Parathyroid adenoma (tissue), 2 donors: ENCODE measurements at regions not wholly inside any gene's neighbourhood (a gene's known extent, or its start where the extent isn't known, plus 50 kb on each side); places are given as distances from the start of the nearest gene placed in this dataset.

Experiments
- H2AFZ ChIP-seq: fragments of 300-600 bp; sonication (generic); one replicate; pipeline ENCODE4 v1.7.0; 2017; ENCODE audit warnings: antibody characterized with exemption, mild to moderate bottlenecking
- H3K27ac ChIP-seq: fragments of 300-600 bp; sonication (generic); one replicate; pipeline ENCODE4 v1.7.0; 2017
- H3K27me3 ChIP-seq: fragments of 300-600 bp; sonication (generic); one replicate; pipeline ENCODE4 v1.7.0; 2017; ENCODE audit warnings: low read length; ENCODE audit not compliant: control insufficient read depth, insufficient read depth
- H3K36me3 ChIP-seq: fragments of 300-600 bp; sonication (generic); one replicate; pipeline ENCODE4 v1.7.0; 2017; ENCODE audit warnings: low read length; ENCODE audit not compliant: control insufficient read depth, insufficient read depth
- H3K4me1 ChIP-seq: fragments of 300-600 bp; sonication (generic); one replicate; pipeline ENCODE4 v1.7.0; 2017; ENCODE audit warnings: control low read depth
- H3K4me2 ChIP-seq: fragments of 300-600 bp; sonication (generic); one replicate; pipeline ENCODE4 v1.7.0; 2017; ENCODE audit warnings: low read length
- H3K4me3 ChIP-seq: fragments of 300-600 bp; sonication (generic); one replicate; pipeline ENCODE4 v1.7.0; 2017; ENCODE audit warnings: low read depth, low read length
- H3K79me2 ChIP-seq: fragments of 300-600 bp; sonication (generic); one replicate; pipeline ENCODE4 v1.7.0; 2017; ENCODE audit warnings: control low read depth
- H3K9ac ChIP-seq: fragments of 300-600 bp; sonication (generic); one replicate; pipeline ENCODE4 v1.7.0; 2017; ENCODE audit warnings: mild to moderate bottlenecking
- H3K9me3 ChIP-seq: fragments of 300-600 bp; sonication (generic); one replicate; pipeline ENCODE4 v1.7.0; 2017; ENCODE audit warnings: low read length; ENCODE audit not compliant: control insufficient read depth
- CTCF ChIP-seq: fragments of 300-600 bp; sonication (generic); IDR thresholded peaks from one replicate; pipeline ENCODE4 v1.7.0; 2017; ENCODE audit warnings: antibody characterized with exemption, mild to moderate bottlenecking
- donor health status: primary hyperparathyroidism.

- Histone ChIP-seq H3K4me2 (no peak overlapping the region), H3K4me3 (no peak overlapping the region), H3K27me3 (no peaks in the 10 kb centered on the region)
Measured at GRCh38 chr17:77883213-77883650, 75.3 kb upstream of the TNRC6C start.

GRCh38 chr17:77884019-77884418 lies 74.5 kb upstream of the TNRC6C start:
- Histone ChIP-seq H3K27ac (no peak overlapping the region), H3K9ac (no peak overlapping the region), H3K79me2 (no peaks in the 10 kb centered on the region), H2AFZ (no peak overlapping the region), H3K4me2 (no peak overlapping the region), H3K27me3 (no peaks in the 10 kb centered on the region), H3K36me3 (no peaks in the 10 kb centered on the region), H3K4me1 (no peaks in the 10 kb centered on the region), H3K4me3 (no peak overlapping the region), H3K9me3 (no peaks in the 10 kb centered on the region)
- TF ChIP-seq CTCF: no peak

More at GRCh38 chr17:77883213-77883650, 75.3 kb upstream of the TNRC6C start:
- Histone ChIP-seq H3K36me3 (no peaks in the 10 kb centered on the region), H2AFZ (no peak overlapping the region), H3K4me1 (no peaks in the 10 kb centered on the region), H3K79me2 (no peaks in the 10 kb centered on the region), H3K9ac (no peak overlapping the region), H3K27ac (no peak overlapping the region), H3K9me3 (no peaks in the 10 kb centered on the region)
- no peak for TF ChIP-seq CTCF

GRCh38 chr17:77884967-77885641 lies 73.4 kb upstream of the TNRC6C start:
- Histone ChIP-seq H3K36me3 (no peaks in the 10 kb centered on the region), H3K4me3 (no peak overlapping the region), H3K4me2 (no peak overlapping the region), H3K9me3 (no peaks in the 10 kb centered on the region), H3K79me2 (no peaks in the 10 kb centered on the region), H3K27ac (no peak overlapping the region), H3K9ac (no peak overlapping the region), H3K27me3 (no peaks in the 10 kb centered on the region), H2AFZ (no peak overlapping the region), H3K4me1 (no peaks in the 10 kb centered on the region)
- TF ChIP-seq CTCF: no peak

- no peak for TF ChIP-seq CTCF
- H3K27me3 ChIP-seq: no peaks in the 10 kb centered on the region
- H3K79me2 ChIP-seq: no peaks in the 10 kb centered on the region
- H3K4me2 ChIP-seq: no peak overlapping the region
- no peaks in the 10 kb centered on the region for H3K36me3 ChIP-seq
- no peak overlapping the region for H3K9ac ChIP-seq
- H3K4me1 ChIP-seq: no peaks in the 10 kb centered on the region
- H3K9me3 ChIP-seq: no peaks in the 10 kb centered on the region
- no peak overlapping the region for H3K4me3 ChIP-seq
- H3K27ac ChIP-seq: no peak overlapping the region
- no peak overlapping the region for H2AFZ ChIP-seq
Measured at GRCh38 chr17:77885678-77886386, 72.7 kb upstream of the TNRC6C start.
